ENCODE measurements at regions not wholly inside any gene's neighbourhood (a gene's known extent, or its start where the extent isn't known, plus 50 kb on each side); places are given as distances from the start of the nearest gene placed in this dataset.

DNA sequence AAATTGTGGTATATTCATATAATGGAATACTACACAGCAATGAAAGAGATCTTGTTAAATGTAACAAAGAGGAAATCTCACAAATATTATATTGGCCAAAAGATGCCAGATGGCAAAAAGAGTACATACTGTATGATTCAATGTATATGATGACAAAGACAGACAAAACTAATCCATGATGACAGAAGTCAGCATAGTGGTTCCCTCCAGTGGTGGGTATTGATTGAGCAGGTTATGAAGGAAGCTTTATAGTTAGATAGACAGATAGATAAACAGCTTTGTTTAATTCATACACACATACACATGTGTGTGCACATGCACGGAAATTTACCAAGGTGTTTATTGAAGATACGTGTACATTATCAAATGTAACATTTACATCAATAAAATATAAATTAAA is 74.4 kb upstream of the SMIM36 start:
- TF ChIP-seq ZNF274 (IDR thresholded peaks at IDR 0.05; ENCODE audit: low read length) (no peak), ZNF274 (tag by site-specific recombination; IDR thresholded peaks at IDR 0.05; ENCODE audit: borderline replicate concordance) (no peak), ZNF600 (tag by site-specific recombination; IDR thresholded peaks at IDR 0.05) (no peak), ZNF626 (tag by site-specific recombination; IDR thresholded peaks at IDR 0.05) (no peak), ZNF10 (tag by site-specific recombination; IDR thresholded peaks at IDR 0.05) (no peak), ZNF302 (tag by site-specific recombination; IDR thresholded peaks at IDR 0.05; ENCODE audit: low read depth) (no peak), YY1 (tag by site-specific recombination; IDR thresholded peaks at IDR 0.05) (no peak), ZNF24 (tag by site-specific recombination; IDR thresholded peaks at IDR 0.05) (no peak), ZNF311 (tag by site-specific recombination; IDR thresholded peaks at IDR 0.05; ENCODE audit: borderline replicate concordance) (no peak)
- TF ChIP-seq, protein P1, sequence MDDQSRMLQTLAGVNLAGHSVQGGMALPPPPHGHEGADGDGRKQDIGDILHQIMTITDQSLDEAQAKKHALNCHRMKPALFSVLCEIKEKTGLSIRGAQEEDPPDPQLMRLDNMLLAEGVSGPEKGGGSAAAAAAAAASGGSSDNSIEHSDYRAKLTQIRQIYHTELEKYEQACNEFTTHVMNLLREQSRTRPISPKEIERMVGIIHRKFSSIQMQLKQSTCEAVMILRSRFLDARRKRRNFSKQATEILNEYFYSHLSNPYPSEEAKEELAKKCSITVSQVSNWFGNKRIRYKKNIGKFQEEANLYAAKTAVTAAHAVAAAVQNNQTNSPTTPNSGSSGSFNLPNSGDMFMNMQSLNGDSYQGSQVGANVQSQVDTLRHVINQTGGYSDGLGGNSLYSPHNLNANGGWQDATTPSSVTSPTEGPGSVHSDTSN (CRISPR knock-in tag; IDR thresholded peaks at IDR 0.05): no peak
- TF ChIP-seq, protein P2, sequence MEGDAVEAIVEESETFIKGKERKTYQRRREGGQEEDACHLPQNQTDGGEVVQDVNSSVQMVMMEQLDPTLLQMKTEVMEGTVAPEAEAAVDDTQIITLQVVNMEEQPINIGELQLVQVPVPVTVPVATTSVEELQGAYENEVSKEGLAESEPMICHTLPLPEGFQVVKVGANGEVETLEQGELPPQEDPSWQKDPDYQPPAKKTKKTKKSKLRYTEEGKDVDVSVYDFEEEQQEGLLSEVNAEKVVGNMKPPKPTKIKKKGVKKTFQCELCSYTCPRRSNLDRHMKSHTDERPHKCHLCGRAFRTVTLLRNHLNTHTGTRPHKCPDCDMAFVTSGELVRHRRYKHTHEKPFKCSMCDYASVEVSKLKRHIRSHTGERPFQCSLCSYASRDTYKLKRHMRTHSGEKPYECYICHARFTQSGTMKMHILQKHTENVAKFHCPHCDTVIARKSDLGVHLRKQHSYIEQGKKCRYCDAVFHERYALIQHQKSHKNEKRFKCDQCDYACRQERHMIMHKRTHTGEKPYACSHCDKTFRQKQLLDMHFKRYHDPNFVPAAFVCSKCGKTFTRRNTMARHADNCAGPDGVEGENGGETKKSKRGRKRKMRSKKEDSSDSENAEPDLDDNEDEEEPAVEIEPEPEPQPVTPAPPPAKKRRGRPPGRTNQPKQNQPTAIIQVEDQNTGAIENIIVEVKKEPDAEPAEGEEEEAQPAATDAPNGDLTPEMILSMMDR (tag by site-specific recombination; IDR thresholded peaks at IDR 0.05): no peak
- TF ChIP-seq, protein P3, sequence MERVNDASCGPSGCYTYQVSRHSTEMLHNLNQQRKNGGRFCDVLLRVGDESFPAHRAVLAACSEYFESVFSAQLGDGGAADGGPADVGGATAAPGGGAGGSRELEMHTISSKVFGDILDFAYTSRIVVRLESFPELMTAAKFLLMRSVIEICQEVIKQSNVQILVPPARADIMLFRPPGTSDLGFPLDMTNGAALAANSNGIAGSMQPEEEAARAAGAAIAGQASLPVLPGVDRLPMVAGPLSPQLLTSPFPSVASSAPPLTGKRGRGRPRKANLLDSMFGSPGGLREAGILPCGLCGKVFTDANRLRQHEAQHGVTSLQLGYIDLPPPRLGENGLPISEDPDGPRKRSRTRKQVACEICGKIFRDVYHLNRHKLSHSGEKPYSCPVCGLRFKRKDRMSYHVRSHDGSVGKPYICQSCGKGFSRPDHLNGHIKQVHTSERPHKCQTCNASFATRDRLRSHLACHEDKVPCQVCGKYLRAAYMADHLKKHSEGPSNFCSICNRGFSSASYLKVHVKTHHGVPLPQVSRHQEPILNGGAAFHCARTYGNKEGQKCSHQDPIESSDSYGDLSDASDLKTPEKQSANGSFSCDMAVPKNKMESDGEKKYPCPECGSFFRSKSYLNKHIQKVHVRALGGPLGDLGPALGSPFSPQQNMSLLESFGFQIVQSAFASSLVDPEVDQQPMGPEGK (tag by site-specific recombination; IDR thresholded peaks at IDR 0.05): no peak
- TF ChIP-seq, protein P4, sequence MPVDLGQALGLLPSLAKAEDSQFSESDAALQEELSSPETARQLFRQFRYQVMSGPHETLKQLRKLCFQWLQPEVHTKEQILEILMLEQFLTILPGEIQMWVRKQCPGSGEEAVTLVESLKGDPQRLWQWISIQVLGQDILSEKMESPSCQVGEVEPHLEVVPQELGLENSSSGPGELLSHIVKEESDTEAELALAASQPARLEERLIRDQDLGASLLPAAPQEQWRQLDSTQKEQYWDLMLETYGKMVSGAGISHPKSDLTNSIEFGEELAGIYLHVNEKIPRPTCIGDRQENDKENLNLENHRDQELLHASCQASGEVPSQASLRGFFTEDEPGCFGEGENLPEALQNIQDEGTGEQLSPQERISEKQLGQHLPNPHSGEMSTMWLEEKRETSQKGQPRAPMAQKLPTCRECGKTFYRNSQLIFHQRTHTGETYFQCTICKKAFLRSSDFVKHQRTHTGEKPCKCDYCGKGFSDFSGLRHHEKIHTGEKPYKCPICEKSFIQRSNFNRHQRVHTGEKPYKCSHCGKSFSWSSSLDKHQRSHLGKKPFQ (tag by site-specific recombination; IDR thresholded peaks at IDR 0.05): no peak

All from HEK293 (cell line).